Upper lobe of left lung (tissue), 4 donors: ENCODE measurements at regions not wholly inside any gene's neighbourhood (a gene's known extent, or its start where the extent isn't known, plus 50 kb on each side); places are given as distances from the start of the nearest gene placed in this dataset.

Source experiments
- CTCF ChIP-seq, 6 experiments: fragments of 450-650 bp in 4 of 6; fragments of 200-600 bp in 2 of 6; sonication (generic) in 2 of 6; IDR thresholded peaks; one replicate each; pipeline ENCODE4 v1.5.1; 2016 to 2019; ENCODE audit warnings: antibody characterized with exemption in 6 of 6
- EP300 ChIP-seq, 4 donors: sonication (generic); formaldehyde crosslinking; IDR thresholded peaks; one replicate each; pipeline ENCODE4 v1.5.1; 2017; ENCODE audit warnings: antibody characterized with exemption in 4 of 4, control low read depth in 2 of 4
- POLR2A ChIP-seq, 4 donors: fragments of 450-650 bp; IDR thresholded peaks; one replicate each; pipeline ENCODE4 v1.5.1; 2016 to 2017; ENCODE audit warnings: antibody characterized with exemption in 4 of 4, mild to moderate bottlenecking in 2 of 4
- POLR2AphosphoS5 ChIP-seq, 2 donors: sonication (generic); formaldehyde crosslinking; IDR thresholded peaks; one replicate each; pipeline ENCODE4 v1.5.1; 2017; ENCODE audit warnings: antibody characterized with exemption in 2 of 2

GRCh38 chr13:97834250-97834649 lies 119.2 kb upstream of the IPO5 start:
- TF ChIP-seq CTCF (IDR thresholded peaks at IDR 0.05) (no peak), POLR2A (IDR thresholded peaks at IDR 0.05) (no peak), EP300 (IDR thresholded peaks at IDR 0.05) (no peak), POLR2AphosphoS5 (IDR thresholded peaks at IDR 0.05) (no peak)
